ENCODE measurements at regions not wholly inside any gene's neighbourhood (a gene's known extent, or its start where the extent isn't known, plus 50 kb on each side); places are given as distances from the start of the nearest gene placed in this dataset.

DNA sequence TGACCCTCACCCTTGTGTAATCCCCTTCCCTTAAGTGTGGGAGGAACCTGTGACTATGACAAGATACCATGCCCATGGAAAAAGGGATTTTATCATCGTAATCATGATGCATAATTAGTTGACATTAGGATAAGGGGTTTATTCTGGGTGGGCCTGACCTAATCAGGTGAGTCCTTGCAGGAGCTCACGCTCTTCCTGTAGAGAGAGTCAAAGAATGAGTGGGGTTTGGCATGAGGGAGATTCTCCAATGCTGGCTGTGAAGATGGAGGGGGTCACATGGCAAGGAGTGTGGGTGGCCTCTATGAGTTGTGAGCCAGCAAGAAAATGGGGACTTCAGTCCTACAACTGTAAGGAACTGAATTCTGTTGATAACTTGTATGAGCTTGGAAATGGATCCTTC lies 342.0 kb upstream of the TSHZ2 start:
- TF ChIP-seq, protein P1, sequence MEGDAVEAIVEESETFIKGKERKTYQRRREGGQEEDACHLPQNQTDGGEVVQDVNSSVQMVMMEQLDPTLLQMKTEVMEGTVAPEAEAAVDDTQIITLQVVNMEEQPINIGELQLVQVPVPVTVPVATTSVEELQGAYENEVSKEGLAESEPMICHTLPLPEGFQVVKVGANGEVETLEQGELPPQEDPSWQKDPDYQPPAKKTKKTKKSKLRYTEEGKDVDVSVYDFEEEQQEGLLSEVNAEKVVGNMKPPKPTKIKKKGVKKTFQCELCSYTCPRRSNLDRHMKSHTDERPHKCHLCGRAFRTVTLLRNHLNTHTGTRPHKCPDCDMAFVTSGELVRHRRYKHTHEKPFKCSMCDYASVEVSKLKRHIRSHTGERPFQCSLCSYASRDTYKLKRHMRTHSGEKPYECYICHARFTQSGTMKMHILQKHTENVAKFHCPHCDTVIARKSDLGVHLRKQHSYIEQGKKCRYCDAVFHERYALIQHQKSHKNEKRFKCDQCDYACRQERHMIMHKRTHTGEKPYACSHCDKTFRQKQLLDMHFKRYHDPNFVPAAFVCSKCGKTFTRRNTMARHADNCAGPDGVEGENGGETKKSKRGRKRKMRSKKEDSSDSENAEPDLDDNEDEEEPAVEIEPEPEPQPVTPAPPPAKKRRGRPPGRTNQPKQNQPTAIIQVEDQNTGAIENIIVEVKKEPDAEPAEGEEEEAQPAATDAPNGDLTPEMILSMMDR (conservative IDR thresholded peaks at IDR 0.05 in 1 of 2, IDR thresholded peaks at IDR 0.05 in 1 of 2; ENCODE audit: low read depth in 1 of 2, low read length in 2 of 2) = no peak
- no peak for TF ChIP-seq EZH2 (IDR thresholded peaks at IDR 0.05; ENCODE audit: low read length, missing control alignments)
